ENCODE measurements at regions not wholly inside any gene's neighbourhood (a gene's known extent, or its start where the extent isn't known, plus 50 kb on each side); places are given as distances from the start of the nearest gene placed in this dataset.
"Not testable (repeated sequence)": the region's sequence is repeated elsewhere in the genome, so short reads cannot be mapped to it uniquely, and the experiment has no call there.

DNA sequence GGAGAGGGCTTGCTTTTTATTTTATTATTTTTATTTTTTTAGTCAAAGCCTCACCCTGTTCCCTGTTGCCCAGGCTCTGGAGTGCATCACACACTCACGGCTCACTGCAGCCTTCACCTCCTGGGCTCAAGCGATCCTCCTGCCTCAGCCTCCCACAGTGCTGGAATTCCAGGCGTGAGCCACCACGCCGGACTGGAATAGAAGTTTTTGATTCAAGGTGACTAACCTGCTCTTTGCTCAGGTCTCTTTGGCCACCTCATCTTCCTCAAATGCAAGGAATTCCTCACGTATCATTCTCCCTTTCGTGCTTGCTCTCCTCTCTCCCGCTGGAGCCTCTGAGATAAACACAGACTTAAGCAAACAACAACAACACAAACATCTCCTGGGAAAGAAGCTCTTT lies 636.8 kb downstream of the ADCYAP1 start:
- DNase-seq (ENCODE audit: low read depth in 3 of 3, low spot score in 1 of 3) = no peak

DNA sequence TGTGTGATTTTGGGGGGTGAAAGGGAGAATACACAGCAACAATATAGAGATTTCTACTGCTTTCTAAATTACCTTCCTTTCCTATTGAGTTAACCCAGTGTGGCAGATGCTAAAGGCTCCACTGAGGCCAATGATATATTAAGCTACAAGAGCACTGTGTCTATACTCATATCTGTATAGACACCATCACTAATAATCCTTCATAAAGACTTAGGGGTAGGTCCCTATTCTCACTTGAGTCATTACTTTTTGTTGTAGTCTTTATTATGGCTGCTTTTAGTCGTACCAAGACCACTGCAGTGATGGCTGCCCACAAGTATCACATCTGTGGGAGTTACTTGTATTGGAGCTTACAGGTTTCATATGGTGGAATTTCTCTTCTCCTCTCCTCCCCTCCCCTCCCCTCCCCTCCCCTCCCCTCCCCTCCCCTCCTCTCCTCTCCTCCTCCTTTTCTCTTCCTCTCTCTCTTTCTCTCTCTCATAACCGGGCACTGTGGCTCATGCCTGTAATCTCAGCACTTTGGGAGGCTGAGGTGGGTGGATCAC lies 637.6 kb downstream of the ADCYAP1 start:
- DNase-seq (ENCODE audit: low read depth in 3 of 3, low spot score in 1 of 3) = no peak

GRCh38 chr18:1544016-1544415 lies 639.3 kb downstream of the ADCYAP1 start:
- DNase-seq (ENCODE audit: low read depth in 3 of 3, low spot score in 1 of 3) = no peak

- not testable (repeated sequence) for DNase-seq (ENCODE audit: low read depth in 3 of 3, low spot score in 1 of 3)
Measured at GRCh38 chr18:1557711-1558110, 653.0 kb downstream of the ADCYAP1 start.

GRCh38 chr18:1559563-1559962 lies 654.9 kb downstream of the ADCYAP1 start:
- DNase-seq (ENCODE audit: low read depth in 3 of 3, low spot score in 1 of 3) = no peak

DNA sequence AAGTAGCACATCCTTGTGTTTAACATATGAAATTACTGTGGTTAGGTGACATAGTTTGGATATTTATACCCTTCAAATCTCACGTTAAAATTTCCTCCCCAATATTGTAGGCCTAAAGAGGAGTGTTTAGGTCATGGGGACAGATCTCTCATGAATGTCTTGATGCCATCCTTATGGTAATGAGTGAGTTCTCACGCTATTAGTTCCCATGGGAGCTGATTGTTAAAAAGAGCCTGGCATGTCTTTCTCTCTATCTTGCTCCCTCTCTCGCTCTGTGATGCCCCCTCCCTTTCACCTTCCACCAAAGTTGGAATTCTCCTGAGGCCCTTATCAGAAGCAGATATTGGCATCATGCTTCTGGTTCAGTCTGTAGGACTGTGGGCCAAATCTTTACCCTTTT lies 660.1 kb downstream of the ADCYAP1 start:
- no peak for DNase-seq (ENCODE audit: low read depth in 3 of 3, low spot score in 1 of 3)

DNA sequence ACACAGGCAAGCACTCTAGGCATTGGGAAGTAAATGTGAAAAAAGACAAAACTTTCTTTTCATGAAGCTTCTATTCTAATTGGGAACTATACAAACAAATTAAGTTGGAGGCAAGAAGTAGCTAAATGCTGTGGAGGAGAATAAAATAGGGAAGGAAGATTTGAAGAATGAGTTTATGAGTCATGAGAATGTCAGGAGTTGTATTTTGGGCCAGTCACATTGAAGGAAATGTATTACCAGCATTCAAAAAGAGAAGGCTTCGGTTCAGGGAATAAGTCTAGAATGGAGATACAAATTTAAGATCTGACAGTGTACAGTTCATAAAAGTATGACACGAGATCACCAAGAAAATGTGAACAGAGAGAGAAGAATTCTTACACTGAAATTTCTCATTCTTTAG lies 666.5 kb downstream of the ADCYAP1 start:
- no peak for DNase-seq (ENCODE audit: low read depth in 3 of 3, low spot score in 1 of 3)

- no peak for DNase-seq (ENCODE audit: low read depth in 3 of 3, low spot score in 1 of 3)
Measured at GRCh38 chr18:1573732-1574131, 669.1 kb downstream of the ADCYAP1 start.

GRCh38 chr18:1575084-1575483 lies 670.4 kb downstream of the ADCYAP1 start:
- no peak for DNase-seq (ENCODE audit: low read depth in 3 of 3, low spot score in 1 of 3)

DNA sequence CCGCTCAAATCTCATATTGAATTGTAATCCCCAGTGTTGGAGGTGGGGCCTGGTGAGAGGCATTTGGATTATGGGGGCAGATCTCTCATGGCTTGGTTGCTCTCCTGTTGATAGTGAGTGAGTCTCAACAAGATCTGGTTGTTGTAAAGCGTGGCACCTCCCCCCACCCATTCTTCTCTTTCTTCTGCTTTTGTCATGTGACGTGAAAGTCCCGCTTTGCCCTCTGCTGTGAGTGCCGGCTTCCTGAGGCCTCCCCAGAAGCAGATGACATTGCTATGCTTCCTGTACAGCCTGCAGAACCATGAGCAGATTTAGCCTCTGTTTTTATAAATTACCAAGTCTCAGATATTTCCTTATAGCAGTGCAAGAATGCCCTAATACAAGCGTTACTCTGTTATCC lies 673.8 kb downstream of the ADCYAP1 start:
- DNase-seq (ENCODE audit: low read depth in 3 of 3, low spot score in 1 of 3) = no peak

- no peak for DNase-seq (ENCODE audit: low read depth in 3 of 3, low spot score in 1 of 3)
Measured at GRCh38 chr18:1581581-1581980, 676.9 kb downstream of the ADCYAP1 start.

- DNase-seq (ENCODE audit: low read depth in 3 of 3, low spot score in 1 of 3) = no peak
Measured at GRCh38 chr18:1585881-1586488, 681.3 kb downstream of the ADCYAP1 start.

DNA sequence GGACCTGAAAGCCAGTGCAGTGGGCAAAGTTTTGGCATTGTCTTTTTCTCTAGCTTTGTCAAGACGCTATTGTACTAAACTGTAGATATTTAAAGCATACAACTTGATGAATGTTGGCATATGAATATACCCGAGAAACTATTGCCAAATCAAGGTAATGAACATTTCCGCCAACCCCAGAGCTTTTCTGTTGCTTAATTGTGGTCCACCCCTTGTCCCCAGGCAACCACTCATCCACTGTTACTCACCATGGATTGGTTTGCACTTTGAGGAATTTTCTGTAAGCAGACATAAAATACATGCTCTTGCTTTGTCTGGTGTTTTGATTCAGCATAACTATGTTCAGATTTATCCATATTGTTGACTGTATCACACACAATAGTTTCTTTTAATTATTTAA lies 688.4 kb downstream of the ADCYAP1 start:
- DNase-seq (ENCODE audit: low read depth in 3 of 3, low spot score in 1 of 3) = no peak

DNA sequence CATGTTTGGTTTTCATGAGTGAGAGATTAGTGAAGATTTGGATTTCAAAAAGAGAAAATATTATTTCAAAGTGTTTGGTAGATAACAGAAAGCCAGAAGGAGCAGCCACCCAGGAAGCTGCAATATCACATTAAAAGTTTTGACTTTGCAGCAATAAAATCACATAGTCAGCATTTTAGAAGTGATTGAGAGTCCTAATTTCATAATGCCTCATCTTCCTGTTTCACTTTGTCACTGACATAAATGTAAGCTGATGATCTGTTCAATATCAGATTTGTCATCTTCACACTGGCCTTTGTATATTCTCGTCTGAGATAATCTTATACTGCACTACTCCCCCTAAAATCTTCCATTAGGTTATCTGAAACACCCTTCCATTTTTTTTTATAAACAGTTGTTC lies 690.5 kb downstream of the ADCYAP1 start:
- no peak for DNase-seq (ENCODE audit: low read depth in 3 of 3, low spot score in 1 of 3)

DNA sequence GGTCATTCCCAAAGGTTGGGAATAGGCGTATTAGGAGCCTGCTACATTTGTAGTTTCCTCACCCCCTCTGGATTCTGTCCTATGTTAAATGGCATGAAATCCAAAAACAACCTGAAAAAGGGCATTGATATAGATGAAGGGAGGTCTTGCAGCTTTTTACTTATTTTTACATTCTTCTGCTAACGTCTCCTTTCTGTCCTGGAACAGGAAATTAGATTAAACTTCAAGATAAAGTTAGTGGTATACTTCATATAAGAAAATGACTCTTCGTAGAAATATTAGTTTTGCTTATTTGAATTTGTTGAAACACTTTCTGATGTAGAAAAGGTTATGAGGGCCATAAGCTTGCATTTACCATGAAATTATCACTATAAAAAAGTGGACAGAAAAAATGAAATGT lies 694.5 kb downstream of the ADCYAP1 start:
- DNase-seq (ENCODE audit: low read depth in 3 of 3, low spot score in 1 of 3) = no peak

- DNase-seq (ENCODE audit: low read depth in 3 of 3, low spot score in 1 of 3) = no peak
Measured at GRCh38 chr18:1604751-1605150, 700.1 kb downstream of the ADCYAP1 start.

DNA sequence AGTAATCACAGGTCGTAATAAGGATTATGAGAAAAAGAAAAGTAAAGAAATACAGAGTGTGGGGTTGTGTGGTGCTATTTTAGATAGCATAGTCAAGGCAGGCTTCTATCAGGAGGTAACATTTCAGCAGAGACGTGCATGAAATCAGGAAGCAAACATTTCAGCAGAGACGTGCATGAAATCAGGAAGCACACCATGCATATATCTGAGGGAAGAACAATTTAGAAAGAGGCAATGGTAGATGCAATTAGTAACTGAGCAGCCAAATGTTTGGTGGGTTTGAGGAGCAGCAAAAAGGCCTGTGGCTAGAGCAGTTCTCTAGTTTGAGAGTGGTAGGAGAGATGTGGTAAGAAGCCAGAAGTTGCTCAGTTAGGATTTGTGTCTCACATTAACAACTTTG lies 713.7 kb downstream of the ADCYAP1 start:
- DNase-seq (ENCODE audit: low read depth in 3 of 3, low spot score in 1 of 3) = no peak

DNA sequence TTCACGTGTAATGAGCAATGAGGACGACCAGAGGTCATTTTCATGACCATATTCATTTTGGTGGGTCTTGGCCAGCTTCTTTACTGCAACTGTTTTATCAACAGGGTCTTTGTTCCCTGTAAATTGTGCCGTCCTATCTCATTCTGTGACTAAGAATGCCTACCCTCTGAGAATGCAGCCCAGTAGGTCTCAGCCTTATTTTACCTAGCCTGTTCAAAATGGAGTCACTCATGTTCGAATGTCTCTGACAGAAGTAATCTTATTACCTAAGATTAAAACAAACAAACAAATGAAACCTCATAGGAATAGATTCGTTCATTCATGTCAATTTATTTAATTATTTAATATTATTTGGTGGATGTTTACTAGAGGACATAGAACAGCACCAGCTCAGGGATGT lies 714.8 kb downstream of the ADCYAP1 start:
- no peak for DNase-seq (ENCODE audit: low read depth in 3 of 3, low spot score in 1 of 3)

DNA sequence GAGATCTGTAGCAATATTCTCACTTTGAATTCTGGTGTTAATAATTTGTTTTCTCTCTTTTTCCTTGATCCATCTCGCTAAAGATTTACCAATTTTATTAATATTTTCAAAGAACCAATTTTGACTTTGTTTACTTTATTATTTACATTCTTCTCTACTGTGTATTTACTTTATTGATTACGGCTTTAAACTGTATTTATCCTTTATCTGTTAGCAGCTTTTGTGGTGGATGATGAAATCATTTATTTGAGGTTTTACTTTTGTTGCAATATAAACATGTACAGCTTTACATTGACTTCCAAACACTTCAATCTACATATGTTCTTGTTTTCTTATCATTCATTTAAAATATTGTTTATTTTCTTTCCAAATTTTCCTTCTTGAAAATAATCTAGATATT lies 719.9 kb downstream of the ADCYAP1 start:
- no peak for DNase-seq (ENCODE audit: low read depth in 3 of 3, low spot score in 1 of 3)

- no peak for DNase-seq (ENCODE audit: low read depth in 3 of 3, low spot score in 1 of 3)
Measured at GRCh38 chr18:1627494-1627893, 722.8 kb downstream of the ADCYAP1 start.

GRCh38 chr18:1648712-1649111 lies 744.0 kb downstream of the ADCYAP1 start:
- DNase-seq (ENCODE audit: low read depth in 3 of 3, low spot score in 1 of 3) = no peak

DNA sequence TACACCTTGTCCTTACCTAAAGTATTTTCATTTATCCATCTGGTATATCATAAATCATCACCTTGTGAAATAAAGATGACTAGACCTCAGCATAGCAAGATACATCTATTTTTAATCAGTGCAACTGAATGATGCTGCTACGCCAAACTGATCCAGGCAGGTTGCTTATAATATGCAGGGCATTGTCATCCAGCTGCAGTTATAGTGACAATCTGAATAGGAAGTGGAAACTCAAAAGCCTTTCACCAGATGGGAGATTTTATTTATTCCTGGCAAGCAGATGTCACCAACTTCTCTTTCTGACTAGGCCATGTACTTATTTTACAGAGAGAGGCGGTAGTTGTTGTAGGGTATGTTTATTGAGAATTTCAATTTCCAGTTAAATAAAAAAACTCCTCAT lies 747.3 kb downstream of the ADCYAP1 start:
- DNase-seq (ENCODE audit: low read depth in 3 of 3, low spot score in 1 of 3) = no peak

DNA sequence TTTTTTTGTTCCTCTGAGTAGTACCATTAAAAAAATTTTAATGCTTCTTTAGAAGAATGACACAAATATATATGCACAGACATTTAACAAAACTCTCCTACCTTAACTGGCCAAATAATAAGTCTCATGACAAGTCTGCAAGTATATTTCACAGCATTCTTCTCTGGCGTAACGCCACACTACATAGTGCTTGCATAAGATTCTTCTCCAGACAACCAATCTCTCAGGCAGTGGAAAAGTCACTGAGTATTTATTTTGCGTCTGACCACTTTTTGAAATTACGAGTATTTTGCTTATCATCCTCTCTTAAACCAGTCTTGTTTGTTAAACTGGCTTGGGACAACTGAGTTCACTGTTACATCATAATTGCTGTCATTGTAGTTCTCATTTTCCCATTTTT lies 749.2 kb downstream of the ADCYAP1 start:
- DNase-seq (ENCODE audit: low read depth in 3 of 3, low spot score in 1 of 3) = no peak

GRCh38 chr18:1657876-1658275 lies 753.2 kb downstream of the ADCYAP1 start:
- DNase-seq (ENCODE audit: low read depth in 3 of 3, low spot score in 1 of 3) = no peak
